GM23338 (cell line): ENCODE measurements at regions not wholly inside any gene's neighbourhood (a gene's known extent, or its start where the extent isn't known, plus 50 kb on each side); places are given as distances from the start of the nearest gene placed in this dataset.
A peak's percentile ranks its signal among the peaks of the same experiment; 100 is the strongest.

ENCODE experiments used
- ATAC-seq: fragments of 200-7000 bp; cut with Tn5 transposase; 3 replicates; pipeline ENCODE4 v1.9.1; 2020
- DNase-seq: peaks from one replicate; pipeline ENCODE4 v3.0.0-alpha.2; 2015; ENCODE audit warnings: low spot score
- H2AFZ ChIP-seq: fragments of 200-600 bp; sonication (generic); 2 replicates; pipeline ENCODE4 v1.8.0; 2016; ENCODE audit warnings: antibody characterized with exemption, mild to moderate bottlenecking, moderate library complexity
- H3F3A ChIP-seq: fragments of 200-600 bp; sonication (generic); replicated peaks from 2 replicates; pipeline ENCODE4 v1.8.0; 2017; ENCODE audit warnings: antibody characterized with exemption, mixed run types, low read depth
- H3K27ac ChIP-seq: fragments of 200-600 bp; sonication (generic); 2 replicates; pipeline ENCODE4 v1.6.1; 2016; ENCODE audit warnings: low read depth
- H3K27me3 ChIP-seq: fragments of 200-600 bp; sonication (generic); 2 replicates; pipeline ENCODE4 v1.8.0; 2016; ENCODE audit warnings: mild to moderate bottlenecking, mixed run types, moderate library complexity; ENCODE audit not compliant: insufficient read depth
- H3K36me3 ChIP-seq: fragments of 200-600 bp; sonication (generic); 2 replicates; pipeline ENCODE4 v1.8.0; 2016; ENCODE audit warnings: mild to moderate bottlenecking; ENCODE audit not compliant: insufficient read depth
- H3K4me1 ChIP-seq: fragments of 200-600 bp; sonication (generic); 2 replicates; pipeline ENCODE4 v1.8.0; 2016; ENCODE audit warnings: mild to moderate bottlenecking, moderate library complexity; ENCODE audit not compliant: insufficient read depth
- H3K4me2 ChIP-seq: fragments of 200-600 bp; sonication (generic); 2 replicates; pipeline ENCODE4 v1.7.1; 2017; ENCODE audit warnings: mixed run types
- H3K4me3 ChIP-seq: fragments of 200-600 bp; sonication (generic); 2 replicates; pipeline ENCODE4 v1.6.1; 2016; ENCODE audit warnings: mixed run types
- H3K79me2 ChIP-seq: fragments of 200-600 bp; sonication (generic); replicated peaks from 2 replicates; pipeline ENCODE4 v1.8.0; 2017; ENCODE audit warnings: mild to moderate bottlenecking; ENCODE audit not compliant: insufficient read depth
- H3K9me2 ChIP-seq: fragments of 200-600 bp; sonication (generic); 2 replicates; pipeline ENCODE4 v1.8.0; 2017; ENCODE audit not compliant: insufficient read depth
- H4K20me1 ChIP-seq: fragments of 200-600 bp; sonication (generic); replicated peaks from 2 replicates; pipeline ENCODE4 v1.8.0; 2017; ENCODE audit warnings: mild to moderate bottlenecking; ENCODE audit not compliant: insufficient read depth
- H3K27ac Mint-ChIP-seq: 2 replicates; pipeline ENCODE4 v1.8.0; 2020; ENCODE audit warnings: inconsistent platforms, mild to moderate bottlenecking, moderate library complexity, mixed read lengths
- H3K27me3 Mint-ChIP-seq: 3 replicates; pipeline ENCODE4 v1.8.0; 2022; ENCODE audit warnings: low read depth, mild to moderate bottlenecking, moderate library complexity, mixed read lengths, inconsistent platforms; ENCODE audit not compliant: insufficient read depth, poor library complexity
- H3K36me3 Mint-ChIP-seq: 3 replicates; pipeline ENCODE4 v1.8.0; 2021; ENCODE audit warnings: low read depth, mild to moderate bottlenecking, inconsistent platforms, moderate library complexity, mixed read lengths
- H3K4me1 Mint-ChIP-seq: 3 replicates; pipeline ENCODE4 v1.8.0; 2020; ENCODE audit warnings: mild to moderate bottlenecking, inconsistent platforms, mixed read lengths
- H3K4me3 Mint-ChIP-seq: 3 replicates; pipeline ENCODE4 v1.8.0; 2021; ENCODE audit warnings: moderate library complexity, mild to moderate bottlenecking, inconsistent platforms, mixed read lengths
- H3K9me3 Mint-ChIP-seq: 3 replicates; pipeline ENCODE4 v1.8.0; 2020; ENCODE audit warnings: moderate library complexity, mild to moderate bottlenecking, inconsistent platforms, mixed read lengths
- CREB1 ChIP-seq: fragments of 250-450 bp; sonication (Bioruptor Pico); IDR thresholded peaks from 2 replicates; pipeline ENCODE4 v1.5.0; 2020; ENCODE audit warnings: low read depth, mild to moderate bottlenecking, moderate library complexity
- CTCF ChIP-seq, 2 experiments: fragments of 200-600 bp in 1 of 2; sonication (generic) in 1 of 2; conservative IDR thresholded peaks; 2 replicates each; pipeline versions ENCODE4 v1.5.1 to v1.6.1; 2016 to 2017; ENCODE audit warnings: antibody characterized with exemption in 2 of 2, low read depth in 2 of 2, mild to moderate bottlenecking in 2 of 2, moderate library complexity in 1 of 2
- EZH2 ChIP-seq: fragments of 200-600 bp; sonication (generic); IDR thresholded peaks from one replicate; pipeline ENCODE4 v1.8.0; 2017; ENCODE audit warnings: antibody characterized with exemption, mild to moderate bottlenecking, low read depth; ENCODE audit not compliant: unreplicated experiment
- NANOG ChIP-seq: IDR thresholded peaks from 2 replicates; pipeline ENCODE4 v1.6.1; 2016; ENCODE audit warnings: antibody characterized with exemption, borderline replicate concordance
- ZNF331 ChIP-seq: fragments of 250-450 bp; sonication (Bioruptor Pico); IDR thresholded peaks from 2 replicates; pipeline ENCODE4 v1.5.0; 2020; ENCODE audit warnings: low read depth, mild to moderate bottlenecking, moderate library complexity
- ZNF462 ChIP-seq: fragments of 250-450 bp; sonication (Bioruptor Pico); IDR thresholded peaks from 2 replicates; pipeline ENCODE4 v1.5.0; 2020; ENCODE audit warnings: mild to moderate bottlenecking, moderate library complexity

GRCh38 chr5:167585184-167585583 is 706.3 kb upstream of the WWC1 start (continued):
- TF ChIP-seq ZNF462 (CRISPR knock-in tag) (no peak), ZNF331 (CRISPR knock-in tag) (no peak), CREB1 (CRISPR knock-in tag) (no peak), EZH2 (no peak)

GRCh38 chr5:167587772-167588437 is 703.5 kb upstream of the WWC1 start:
- TF ChIP-seq CTCF (conservative IDR thresholded peaks at IDR 0.05; ENCODE audit: low read depth in 2 of 2) (peak; percentile 72 to 79), NANOG (no peak)
- Mint-ChIP-seq H3K4me1 (peaks cover 8% of the 10 kb centered on the region; the same call in 2 of the 3 replicates), H3K9me3 (0 out of 3 replicates have a peak, but pooled peaks cover 3% of the 10 kb centered on the region), H3K4me3 (no peak overlapping the region), H3K27me3 (no peaks in the 10 kb centered on the region), H3K27ac (no peak overlapping the region), H3K36me3 (0 out of 3 replicates have a peak, but pooled peaks cover 3% of the 10 kb centered on the region)
- Histone ChIP-seq H3K27ac (no peak overlapping the region), H3K4me2 (no peak overlapping the region), H3K27me3 (no peaks in the 10 kb centered on the region), H3K4me1 (no peaks in the 10 kb centered on the region), H3K36me3 (no peaks in the 10 kb centered on the region), H3K79me2 (no peaks in the 10 kb centered on the region), H4K20me1 (no peaks in the 10 kb centered on the region), H3K9me2 (no peaks in the 10 kb centered on the region), H2AFZ (no peak overlapping the region), H3F3A (no peaks in the 10 kb centered on the region), H3K4me3 (no peak overlapping the region)
- ATAC-seq, result peak; percentile 94
- peak; percentile 84 for DNase-seq
